Suprapubic skin (tissue), 4 donors: ENCODE measurements at regions not wholly inside any gene's neighbourhood (a gene's known extent, or its start where the extent isn't known, plus 50 kb on each side); places are given as distances from the start of the nearest gene placed in this dataset.
"Not testable (repeated sequence)": the region's sequence is repeated elsewhere in the genome, so short reads cannot be mapped to it uniquely, and the experiment has no call there.

Source experiments
- DNase-seq, 2 donors: peaks; one replicate each; pipeline ENCODE4 v3.0.0-alpha.2; 2019; ENCODE audit warnings: low spot score in 2 of 2
- H3K27ac ChIP-seq: fragments of 200-600 bp; sonication (generic); one replicate; pipeline ENCODE4 v1.5.1; 2019
- H3K27me3 ChIP-seq: fragments of 200-600 bp; sonication (generic); one replicate; pipeline ENCODE4 v1.5.1; 2019
- H3K36me3 ChIP-seq: fragments of 200-600 bp; sonication (generic); one replicate; pipeline ENCODE4 v1.5.1; 2019
- H3K4me1 ChIP-seq: fragments of 200-600 bp; sonication (generic); one replicate; pipeline ENCODE4 v1.5.1; 2019
- H3K4me3 ChIP-seq: fragments of 200-600 bp; sonication (generic); one replicate; pipeline ENCODE4 v1.5.1; 2019; ENCODE audit warnings: mild to moderate bottlenecking
- H3K9me3 ChIP-seq: fragments of 200-600 bp; sonication (generic); one replicate; pipeline ENCODE4 v1.5.1; 2019
- EP300 ChIP-seq: sonication (generic); formaldehyde crosslinking; IDR thresholded peaks from one replicate; pipeline ENCODE4 v1.6.1; 2017; ENCODE audit warnings: antibody characterized with exemption
- POLR2A ChIP-seq, 2 donors: fragments of 450-650 bp; IDR thresholded peaks; one replicate each; pipeline ENCODE4 v1.6.1; 2017; ENCODE audit warnings: antibody characterized with exemption in 2 of 2, mild to moderate bottlenecking in 2 of 2, moderate library complexity in 2 of 2
- POLR2AphosphoS5 ChIP-seq, 3 donors: sonication (generic); formaldehyde crosslinking; IDR thresholded peaks; one replicate each; pipeline ENCODE4 v1.6.1; 2017; ENCODE audit warnings: antibody characterized with exemption in 3 of 3
- WGBS: methylation state at CpG from one replicate; pipeline ENCODE4 v1.1.5; 2018; 5-methylcytosine and 5-hydroxymethylcytosine counted together
- TF ChIP-seq, protein P1 (sequence below), 2 donors: fragments of 200-600 bp in 1 of 2; fragments of 450-650 bp in 1 of 2; sonication (generic) in 1 of 2; IDR thresholded peaks; one replicate each; pipeline ENCODE4 v1.5.1; 2016 to 2019; ENCODE audit warnings: antibody characterized with exemption in 2 of 2, mild to moderate bottlenecking in 1 of 2, moderate library complexity in 1 of 2

GRCh38 chr9:21615018-21615417 lies 132.9 kb upstream of the IFNE start:
- H3K9me3 ChIP-seq: no peaks in the 10 kb centered on the region
- H3K27ac ChIP-seq: no peak overlapping the region
- no peak for DNase-seq
- WGBS: 30% methylated on average over 1 of the region's 1 CpG
- H3K4me1 ChIP-seq: no peaks in the 10 kb centered on the region
- TF ChIP-seq EP300 (no peak), POLR2A (IDR thresholded peaks at IDR 0.05) (no peak), POLR2AphosphoS5 (IDR thresholded peaks at IDR 0.05) (no peak)
- TF ChIP-seq, protein P1, sequence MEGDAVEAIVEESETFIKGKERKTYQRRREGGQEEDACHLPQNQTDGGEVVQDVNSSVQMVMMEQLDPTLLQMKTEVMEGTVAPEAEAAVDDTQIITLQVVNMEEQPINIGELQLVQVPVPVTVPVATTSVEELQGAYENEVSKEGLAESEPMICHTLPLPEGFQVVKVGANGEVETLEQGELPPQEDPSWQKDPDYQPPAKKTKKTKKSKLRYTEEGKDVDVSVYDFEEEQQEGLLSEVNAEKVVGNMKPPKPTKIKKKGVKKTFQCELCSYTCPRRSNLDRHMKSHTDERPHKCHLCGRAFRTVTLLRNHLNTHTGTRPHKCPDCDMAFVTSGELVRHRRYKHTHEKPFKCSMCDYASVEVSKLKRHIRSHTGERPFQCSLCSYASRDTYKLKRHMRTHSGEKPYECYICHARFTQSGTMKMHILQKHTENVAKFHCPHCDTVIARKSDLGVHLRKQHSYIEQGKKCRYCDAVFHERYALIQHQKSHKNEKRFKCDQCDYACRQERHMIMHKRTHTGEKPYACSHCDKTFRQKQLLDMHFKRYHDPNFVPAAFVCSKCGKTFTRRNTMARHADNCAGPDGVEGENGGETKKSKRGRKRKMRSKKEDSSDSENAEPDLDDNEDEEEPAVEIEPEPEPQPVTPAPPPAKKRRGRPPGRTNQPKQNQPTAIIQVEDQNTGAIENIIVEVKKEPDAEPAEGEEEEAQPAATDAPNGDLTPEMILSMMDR (IDR thresholded peaks at IDR 0.05): no peak
- H3K4me3 ChIP-seq: no peak overlapping the region
- H3K27me3 ChIP-seq: no peaks in the 10 kb centered on the region
- no peaks in the 10 kb centered on the region for H3K36me3 ChIP-seq

GRCh38 chr9:21615446-21615845 lies 133.3 kb upstream of the IFNE start:
- Histone ChIP-seq H3K9me3 (no peaks in the 10 kb centered on the region), H3K36me3 (no peaks in the 10 kb centered on the region), H3K4me3 (no peak overlapping the region), H3K27ac (no peak overlapping the region), H3K27me3 (no peaks in the 10 kb centered on the region), H3K4me1 (no peaks in the 10 kb centered on the region)
- TF ChIP-seq EP300 (no peak), POLR2A (IDR thresholded peaks at IDR 0.05) (no peak), POLR2AphosphoS5 (IDR thresholded peaks at IDR 0.05) (no peak)
- TF ChIP-seq, protein P1 (IDR thresholded peaks at IDR 0.05): no peak
- no peak for DNase-seq
- WGBS: 78% methylated on average over 4 of the region's 4 CpGs

GRCh38 chr9:21616082-21616778 lies 134.1 kb upstream of the IFNE start:
- DNase-seq: no peak
- Histone ChIP-seq H3K4me3 (no peak overlapping the region), H3K4me1 (no peaks in the 10 kb centered on the region), H3K9me3 (no peaks in the 10 kb centered on the region), H3K27ac (no peak overlapping the region), H3K27me3 (no peaks in the 10 kb centered on the region), H3K36me3 (no peaks in the 10 kb centered on the region)
- WGBS: 62% methylated on average over 6 of the region's 6 CpGs
- TF ChIP-seq EP300: no peak
- no peak for TF ChIP-seq POLR2A (IDR thresholded peaks at IDR 0.05)
- TF ChIP-seq POLR2AphosphoS5 (IDR thresholded peaks at IDR 0.05): no peak
- TF ChIP-seq, protein P1 (IDR thresholded peaks at IDR 0.05): no peak

GRCh38 chr9:21624675-21625644 lies 142.8 kb upstream of the IFNE start:
- Histone ChIP-seq H3K4me3 (no peak overlapping the region), H3K4me1 (no peaks in the 10 kb centered on the region), H3K27ac (no peak overlapping the region), H3K27me3 (no peaks in the 10 kb centered on the region), H3K36me3 (no peaks in the 10 kb centered on the region), H3K9me3 (no peaks in the 10 kb centered on the region)
- no peak for DNase-seq
- 63% methylated on average over 3 of the region's 3 CpGs for WGBS
- TF ChIP-seq POLR2A (IDR thresholded peaks at IDR 0.05): no peak
- TF ChIP-seq, protein P1 (IDR thresholded peaks at IDR 0.05): no peak
- no peak for TF ChIP-seq POLR2AphosphoS5 (IDR thresholded peaks at IDR 0.05)
- TF ChIP-seq EP300: no peak

- H3K4me3 ChIP-seq: no peak overlapping the region
- no peak overlapping the region for H3K27ac ChIP-seq
- no peak for DNase-seq
- WGBS: 66% methylated on average over 2 of the region's 2 CpGs
- no peaks in the 10 kb centered on the region for H3K4me1 ChIP-seq
- H3K36me3 ChIP-seq: no peaks in the 10 kb centered on the region
- no peaks in the 10 kb centered on the region for H3K9me3 ChIP-seq
- no peaks in the 10 kb centered on the region for H3K27me3 ChIP-seq
- TF ChIP-seq POLR2A (IDR thresholded peaks at IDR 0.05) (no peak), POLR2AphosphoS5 (IDR thresholded peaks at IDR 0.05) (no peak), EP300 (no peak)
- TF ChIP-seq, protein P1 (IDR thresholded peaks at IDR 0.05): no peak
Measured at GRCh38 chr9:21626493-21626892, 144.4 kb upstream of the IFNE start.

DNA sequence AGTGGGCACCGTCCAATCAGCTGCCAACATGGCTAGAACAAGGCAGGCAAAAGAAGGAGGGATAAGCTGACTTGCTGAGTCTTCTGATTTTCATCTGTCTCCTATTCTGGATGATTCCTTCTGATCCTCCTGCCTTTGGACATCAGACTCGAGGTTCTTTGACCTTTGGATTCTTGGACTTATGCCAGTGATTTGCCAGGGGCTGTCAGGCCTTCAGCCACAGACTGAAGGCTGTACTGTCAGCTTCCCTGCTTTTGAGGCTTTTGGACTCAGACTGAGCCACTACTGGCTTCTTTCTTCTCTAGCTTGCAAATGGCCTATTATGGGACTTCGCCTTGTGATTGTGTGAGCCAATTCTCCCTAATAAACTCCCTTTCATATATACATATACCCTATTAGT lies 146.8 kb upstream of the IFNE start:
- H3K9me3 ChIP-seq, H3K4me1 ChIP-seq, DNase-seq, H3K36me3 ChIP-seq, H3K4me3 ChIP-seq, H3K27ac ChIP-seq, H3K27me3 ChIP-seq: not testable (repeated sequence)
- 72% methylated on average over 3 of the region's 3 CpGs for WGBS
